HG03558 (cell line): ENCODE measurements at regions not wholly inside any gene's neighbourhood (a gene's known extent, or its start where the extent isn't known, plus 50 kb on each side); places are given as distances from the start of the nearest gene placed in this dataset.

Experiments
- ATAC-seq: cut with Tn5 transposase; IDR thresholded peaks from one replicate; pipeline ENCODE4 v1.9.1; 2021; ENCODE audit warnings: moderate number of reproducible peaks; ENCODE audit not compliant: unreplicated experiment; ENCODE audit errors: extremely low read depth

GRCh38 chr12:126095748-126096510 is 1030.7 kb downstream of the AACS start:
- ATAC-seq, result no peak

GRCh38 chr12:126106706-126107105 is 1041.5 kb downstream of the AACS start:
- no peak for ATAC-seq

GRCh38 chr12:126107659-126108058 is 1042.4 kb downstream of the AACS start:
- ATAC-seq, result no peak

GRCh38 chr12:126108247-126108646 is 1043.0 kb downstream of the AACS start:
- ATAC-seq, result no peak

- ATAC-seq, result no peak
These were observed 1046.9 kb downstream of the AACS start for GRCh38 chr12:126112141-126112540.

GRCh38 chr12:126112849-126113248 is 1047.6 kb downstream of the AACS start:
- ATAC-seq, result no peak

GRCh38 chr12:126114441-126114840 is 1049.2 kb downstream of the AACS start:
- no peak for ATAC-seq

GRCh38 chr12:126117502-126117901 is 1052.3 kb downstream of the AACS start:
- no peak for ATAC-seq

GRCh38 chr12:126139355-126139754 is 1074.1 kb downstream of the AACS start:
- ATAC-seq, result no peak

- no peak for ATAC-seq
These were observed 1079.4 kb downstream of the AACS start for GRCh38 chr12:126144603-126145002.

GRCh38 chr12:126147321-126147720 is 1082.1 kb downstream of the AACS start:
- ATAC-seq, result no peak

- ATAC-seq, result no peak
These were observed 1091.8 kb downstream of the AACS start for GRCh38 chr12:126156806-126157574.

- no peak for ATAC-seq
These were observed 1092.3 kb downstream of the AACS start for GRCh38 chr12:126157575-126157966.

- no peak for ATAC-seq
These were observed 1093.9 kb downstream of the AACS start for GRCh38 chr12:126159139-126159538.

GRCh38 chr12:126160912-126161311 is 1095.7 kb downstream of the AACS start:
- ATAC-seq, result no peak

GRCh38 chr12:126163984-126164383 is 1098.7 kb downstream of the AACS start:
- ATAC-seq, result no peak

- no peak for ATAC-seq
These were observed 1106.8 kb downstream of the AACS start for GRCh38 chr12:126171937-126172559.

GRCh38 chr12:126182619-126183236 is 1117.5 kb downstream of the AACS start:
- no peak for ATAC-seq

- no peak for ATAC-seq
These were observed 1119.8 kb downstream of the AACS start for GRCh38 chr12:126185025-126185424.

- no peak for ATAC-seq
These were observed 1124.6 kb downstream of the AACS start for GRCh38 chr12:126189856-126190255.
